ENCODE measurements at regions not wholly inside any gene's neighbourhood (a gene's known extent, or its start where the extent isn't known, plus 50 kb on each side); places are given as distances from the start of the nearest gene placed in this dataset.
"Not testable (repeated sequence)": the region's sequence is repeated elsewhere in the genome, so short reads cannot be mapped to it uniquely, and the experiment has no call there.

GRCh38 chr4:103272174-103272573 lies 74.0 kb upstream of the CENPE start:
- no peaks in the 10 kb centered on the region for H3K9me3 ChIP-seq (ENCODE audit: control insufficient read depth, low read length)
- no peaks in the 10 kb centered on the region for H3K36me3 ChIP-seq (ENCODE audit: control insufficient read depth, insufficient read depth, low read length)
- no peaks in the 10 kb centered on the region for H3K4me1 ChIP-seq (ENCODE audit: control insufficient read depth, insufficient read depth, low read length)
- no peaks in the 10 kb centered on the region for H3K27me3 ChIP-seq (ENCODE audit: control insufficient read depth, insufficient read depth, low read length, poor library complexity, severe bottlenecking)
- H3K27ac ChIP-seq (ENCODE audit: insufficient read depth, low read depth, low read length, poor library complexity, severe bottlenecking), result no peak overlapping the region
- H3K4me3 ChIP-seq (ENCODE audit: insufficient read depth, low read depth, low read length), result no peak overlapping the region

GRCh38 chr4:103268746-103269145 lies 70.6 kb upstream of the CENPE start:
- no peaks in the 10 kb centered on the region for H3K4me1 ChIP-seq (ENCODE audit: control insufficient read depth, insufficient read depth, low read length)
- no peaks in the 10 kb centered on the region for H3K27me3 ChIP-seq (ENCODE audit: control insufficient read depth, insufficient read depth, low read length, poor library complexity, severe bottlenecking)
- H3K36me3 ChIP-seq (ENCODE audit: control insufficient read depth, insufficient read depth, low read length), result no peaks in the 10 kb centered on the region
- H3K27ac ChIP-seq (ENCODE audit: insufficient read depth, low read depth, low read length, poor library complexity, severe bottlenecking), result no peak overlapping the region
- H3K9me3 ChIP-seq (ENCODE audit: control insufficient read depth, low read length), result no peaks in the 10 kb centered on the region
- no peak overlapping the region for H3K4me3 ChIP-seq (ENCODE audit: insufficient read depth, low read depth, low read length)

GRCh38 chr4:103264905-103265304 lies 66.8 kb upstream of the CENPE start:
- H3K4me3 ChIP-seq (ENCODE audit: insufficient read depth, low read depth, low read length), result no peak overlapping the region
- 100% methylated on average over 1 of the region's 1 CpG; no CpG with 5 or more reads in 1 of the 2 experiments for WGBS, 2 experiments
- no peaks in the 10 kb centered on the region for H3K27me3 ChIP-seq (ENCODE audit: control insufficient read depth, insufficient read depth, low read length, poor library complexity, severe bottlenecking)
- no peaks in the 10 kb centered on the region for H3K36me3 ChIP-seq (ENCODE audit: control insufficient read depth, insufficient read depth, low read length)
- H3K27ac ChIP-seq (ENCODE audit: insufficient read depth, low read depth, low read length, poor library complexity, severe bottlenecking), result no peak overlapping the region
- H3K4me1 ChIP-seq (ENCODE audit: control insufficient read depth, insufficient read depth, low read length), result no peaks in the 10 kb centered on the region
- H3K9me3 ChIP-seq (ENCODE audit: control insufficient read depth, low read length), result no peaks in the 10 kb centered on the region

GRCh38 chr4:103256068-103256467 lies 57.9 kb upstream of the CENPE start:
- not testable (repeated sequence) for H3K9me3 ChIP-seq (ENCODE audit: control insufficient read depth, low read length); H3K27me3 ChIP-seq (ENCODE audit: control insufficient read depth, insufficient read depth, low read length, poor library complexity, severe bottlenecking); H3K4me1 ChIP-seq (ENCODE audit: control insufficient read depth, insufficient read depth, low read length); H3K36me3 ChIP-seq (ENCODE audit: control insufficient read depth, insufficient read depth, low read length); H3K27ac ChIP-seq (ENCODE audit: insufficient read depth, low read depth, low read length, poor library complexity, severe bottlenecking)
- peak overlapping the region; percentile 24 for H3K4me3 ChIP-seq (ENCODE audit: insufficient read depth, low read depth, low read length)
- WGBS, 2 experiments, result 85% methylated on average over 11 to 12 of the region's 16 CpGs

All from ectodermal cell (in vitro differentiated cells).